HEK293T (cell line): ENCODE measurements at regions not wholly inside any gene's neighbourhood (a gene's known extent, or its start where the extent isn't known, plus 50 kb on each side); places are given as distances from the start of the nearest gene placed in this dataset.

Source experiments
- BHLHE40 ChIP-seq: fragments of 450-650 bp; IDR thresholded peaks from 2 replicates; pipeline ENCODE4 v1.6.1; 2016; ENCODE audit warnings: mild to moderate bottlenecking, moderate library complexity, borderline replicate concordance
- FOXM1 ChIP-seq: fragments of 450-650 bp; IDR thresholded peaks from 2 replicates; pipeline ENCODE4 v1.6.1; 2017; ENCODE audit warnings: mild to moderate bottlenecking, borderline replicate concordance
- HDGF ChIP-seq: fragments of 450-650 bp; IDR thresholded peaks from 2 replicates; pipeline ENCODE4 v1.6.1; 2017; ENCODE audit warnings: antibody characterized with exemption, borderline replicate concordance
- NFRKB ChIP-seq: fragments of 450-650 bp; IDR thresholded peaks from 2 replicates; pipeline ENCODE4 v1.6.1; 2016; ENCODE audit warnings: mild to moderate bottlenecking, moderate library complexity
- SUZ12 ChIP-seq: fragments of 450-650 bp; IDR thresholded peaks from 2 replicates; pipeline ENCODE4 v1.6.1; 2016; ENCODE audit warnings: mild to moderate bottlenecking

DNA sequence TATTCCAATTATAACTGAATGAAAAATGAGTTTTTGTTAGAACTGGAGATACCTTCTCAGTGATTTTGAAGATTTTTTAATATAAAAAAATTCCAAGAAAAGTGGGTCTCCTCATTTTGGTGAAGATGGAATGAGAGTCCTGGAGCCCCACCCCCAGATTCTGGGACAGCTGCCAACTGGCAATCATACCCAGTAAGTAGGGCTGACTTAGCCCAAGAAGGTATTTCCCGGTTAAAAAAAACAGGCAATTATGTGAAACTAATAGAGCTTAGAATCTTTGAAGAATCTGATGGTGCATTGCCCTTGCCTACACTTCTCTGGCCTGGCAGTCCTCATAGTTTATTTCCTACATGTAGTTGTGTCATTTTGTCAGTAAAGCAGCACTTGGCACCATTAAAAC lies 52.8 kb upstream of the VWDE start:
- no peak for TF ChIP-seq SUZ12
- TF ChIP-seq BHLHE40, result no peak
- TF ChIP-seq FOXM1, result no peak
- TF ChIP-seq NFRKB, result no peak
- TF ChIP-seq HDGF, result no peak
